HT1080 (cell line): ENCODE measurements at regions not wholly inside any gene's neighbourhood (a gene's known extent, or its start where the extent isn't known, plus 50 kb on each side); places are given as distances from the start of the nearest gene placed in this dataset.

Source experiments
- DNase-seq: peaks from one replicate; pipeline ENCODE4 v3.0.0-alpha.2; 2015; ENCODE audit warnings: low read depth

DNA sequence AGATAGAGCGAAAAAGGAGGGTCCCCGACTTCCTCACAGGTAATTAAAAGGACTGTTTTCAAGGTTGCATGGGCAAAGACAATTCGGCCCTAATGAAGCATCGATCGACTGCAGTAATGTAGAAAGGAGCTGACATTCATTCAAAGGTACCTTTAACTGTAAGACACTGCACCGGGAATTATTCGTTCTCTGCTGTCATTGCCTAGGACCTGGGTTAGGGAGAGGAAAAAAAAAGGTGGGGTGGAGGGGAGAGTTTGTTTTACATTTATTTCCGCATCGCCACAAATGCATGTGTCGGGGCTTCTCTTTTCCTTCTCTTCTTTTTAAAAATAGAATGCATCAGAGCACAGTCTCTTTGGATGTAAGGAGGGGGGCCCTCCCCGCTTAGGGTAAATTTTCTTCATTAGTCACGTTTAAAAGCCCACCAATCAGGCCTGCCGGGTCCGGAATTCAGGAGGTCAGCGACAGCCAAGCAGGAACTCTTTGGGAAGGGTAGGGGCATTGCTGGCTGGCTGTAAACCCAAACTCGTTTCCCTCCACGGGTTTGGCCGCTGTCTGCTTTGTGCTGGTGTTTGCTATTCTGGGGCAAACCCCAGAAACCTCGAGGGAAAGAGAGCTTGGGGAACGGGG lies 496.2 kb upstream of the ZFHX3 start:
- DNase-seq, result no peak

DNA sequence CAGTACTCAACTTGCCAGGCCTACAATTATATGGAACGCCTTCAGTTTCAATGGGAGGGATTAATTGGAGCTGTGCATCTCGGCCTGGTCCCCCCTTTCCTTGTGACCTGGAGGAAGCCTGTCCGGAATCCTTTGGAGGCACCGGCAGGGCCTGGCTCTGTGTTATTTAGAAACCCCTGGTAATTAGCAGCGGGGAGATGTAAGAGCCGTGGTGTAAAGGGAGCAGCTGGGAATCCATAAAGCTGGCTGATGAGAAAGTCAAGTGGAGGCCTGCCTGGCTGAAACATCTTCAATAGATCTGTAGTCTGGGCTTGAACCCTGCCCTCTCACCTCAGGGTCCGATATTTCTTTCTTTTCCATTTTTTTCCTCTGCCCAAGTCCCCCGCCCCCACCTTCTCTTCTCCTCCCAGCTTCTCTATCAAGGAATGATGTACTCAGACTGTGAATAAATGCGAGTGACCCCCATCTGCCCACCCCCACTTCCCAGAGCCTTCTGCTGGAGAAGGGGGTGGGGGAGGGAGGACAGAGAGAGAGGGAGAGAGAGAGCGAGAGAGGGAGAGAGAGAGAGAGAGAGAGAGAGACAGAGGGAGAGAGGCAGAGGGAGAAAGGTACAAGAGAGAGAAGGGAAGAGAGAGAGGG lies 495.5 kb upstream of the ZFHX3 start:
- DNase-seq, result no peak

DNA sequence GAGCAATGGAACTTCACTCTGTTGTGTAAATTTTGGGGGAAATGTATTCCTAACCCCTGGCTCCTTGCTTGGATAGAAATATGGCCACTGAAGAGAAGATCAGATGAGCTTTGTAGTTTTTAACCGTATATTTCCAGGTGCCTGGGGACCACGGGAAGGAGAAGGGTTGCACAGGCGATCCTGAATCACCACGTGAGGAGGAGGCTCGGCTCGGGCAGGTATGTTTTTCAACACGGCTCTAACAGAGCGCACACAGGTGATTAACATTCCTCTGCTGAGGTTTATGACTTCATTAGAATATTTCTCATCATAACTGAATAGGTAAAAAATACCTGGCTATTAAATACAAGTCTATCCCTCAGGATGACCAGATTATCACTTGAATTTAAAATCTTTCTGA lies 495.0 kb upstream of the ZFHX3 start:
- no peak for DNase-seq

DNA sequence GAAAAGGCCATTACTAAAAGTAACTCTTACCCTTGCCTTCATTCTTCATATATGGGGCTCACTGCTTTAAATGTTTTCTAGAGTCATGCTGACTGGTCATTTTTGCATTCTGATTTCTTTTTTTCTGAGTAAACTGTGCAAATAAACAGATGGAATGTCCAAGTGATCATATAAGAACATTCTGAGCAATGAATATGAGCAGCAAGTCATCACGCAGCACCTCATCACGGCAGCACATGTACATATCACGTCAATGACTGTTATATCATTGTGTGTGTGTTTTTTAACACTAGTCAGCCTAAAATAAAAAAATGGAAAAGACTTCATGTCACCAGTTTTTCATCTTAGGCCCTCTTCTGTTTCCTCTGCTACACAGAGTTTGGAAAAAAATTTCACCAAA lies 490.0 kb upstream of the ZFHX3 start:
- no peak for DNase-seq

DNA sequence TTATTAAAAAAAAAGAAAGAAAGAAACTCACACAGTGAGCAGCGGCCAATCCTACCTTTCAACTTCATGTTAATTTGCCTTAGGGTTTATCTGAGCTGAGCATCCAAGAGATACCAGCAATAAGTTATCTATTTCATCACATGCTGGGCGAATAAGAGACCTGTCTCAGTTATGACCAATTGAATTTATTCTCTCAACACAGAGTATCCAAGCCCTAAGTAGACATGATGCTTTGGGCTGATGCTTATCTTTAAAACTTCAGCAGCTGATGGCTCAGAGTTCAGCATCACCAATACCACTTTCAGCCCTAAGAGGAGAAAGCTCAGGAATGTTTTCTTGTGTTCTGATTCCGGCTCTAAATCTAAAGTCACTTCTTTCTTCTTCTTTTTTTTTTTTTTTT lies 489.0 kb upstream of the ZFHX3 start:
- DNase-seq, result no peak

DNA sequence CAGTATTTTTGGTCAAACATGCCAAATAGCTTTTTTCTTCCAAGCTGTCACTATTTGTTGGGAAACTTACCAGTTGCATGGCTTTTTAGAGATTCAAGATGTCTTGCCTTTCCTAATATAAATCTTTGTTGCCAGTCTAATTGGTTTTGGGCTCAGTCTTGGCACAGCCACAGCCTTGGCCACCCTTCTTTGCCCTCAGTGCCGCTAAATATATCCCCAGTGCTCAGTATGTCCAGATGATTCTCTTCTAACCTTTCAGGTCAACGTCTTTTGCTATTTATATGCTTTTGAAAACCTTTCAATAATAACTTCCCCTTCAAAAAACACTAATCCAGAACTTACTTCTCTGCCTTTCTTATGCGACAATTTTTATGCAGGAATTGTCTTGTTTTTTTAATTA lies 483.1 kb upstream of the ZFHX3 start:
- DNase-seq, result no peak

DNA sequence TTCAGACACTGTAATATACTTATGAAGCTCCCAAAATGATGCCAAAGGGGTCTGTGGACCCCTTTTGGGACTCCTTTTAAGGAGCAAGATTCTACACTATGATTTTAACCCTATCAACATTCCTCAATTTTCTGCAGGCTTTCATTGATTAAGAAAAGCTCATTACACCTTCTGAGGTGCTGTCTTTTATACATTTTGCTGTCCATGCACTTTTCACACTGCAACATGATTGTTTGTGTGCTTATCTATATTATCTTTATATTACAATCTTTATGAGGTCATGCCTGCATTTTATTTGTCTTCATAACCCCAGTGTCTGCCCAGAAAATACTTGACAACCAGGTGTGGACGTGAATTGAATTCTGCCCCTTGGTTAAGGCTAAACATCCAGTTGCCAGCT lies 482.6 kb upstream of the ZFHX3 start:
- DNase-seq, result no peak

DNA sequence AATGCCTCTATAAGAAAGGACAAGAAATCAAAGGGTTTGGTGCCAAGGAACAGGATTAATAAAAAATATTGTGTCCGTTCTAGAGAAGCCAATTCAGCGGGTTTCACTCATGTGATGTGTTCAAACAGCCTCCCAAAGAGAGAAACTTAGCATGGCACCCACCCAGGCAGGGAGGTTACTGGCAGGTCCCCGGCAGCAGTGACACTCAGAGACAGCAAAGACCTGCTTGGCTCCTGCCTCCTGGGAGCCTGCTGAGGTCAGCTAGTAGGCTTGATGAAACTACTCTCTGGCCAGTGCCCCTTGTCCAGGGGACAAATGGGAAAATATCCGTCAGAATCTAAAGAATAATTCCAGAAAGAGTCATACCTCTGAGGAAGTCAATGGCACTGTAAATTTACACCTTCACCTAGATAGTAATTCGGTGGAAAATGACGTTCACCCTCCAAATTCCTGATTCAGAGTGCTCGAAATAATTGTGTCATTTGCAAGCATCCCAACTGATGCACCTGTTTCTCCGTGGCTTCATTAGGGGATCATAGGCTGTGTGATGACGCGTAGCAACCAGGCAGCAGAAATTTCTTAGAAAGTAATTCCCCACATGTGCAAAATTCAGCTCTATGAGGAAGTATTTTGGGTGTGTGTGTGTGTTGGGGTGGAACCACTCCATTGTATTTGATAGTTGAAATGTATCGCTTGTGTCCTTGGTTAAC lies 481.5 kb upstream of the ZFHX3 start:
- no peak for DNase-seq

DNA sequence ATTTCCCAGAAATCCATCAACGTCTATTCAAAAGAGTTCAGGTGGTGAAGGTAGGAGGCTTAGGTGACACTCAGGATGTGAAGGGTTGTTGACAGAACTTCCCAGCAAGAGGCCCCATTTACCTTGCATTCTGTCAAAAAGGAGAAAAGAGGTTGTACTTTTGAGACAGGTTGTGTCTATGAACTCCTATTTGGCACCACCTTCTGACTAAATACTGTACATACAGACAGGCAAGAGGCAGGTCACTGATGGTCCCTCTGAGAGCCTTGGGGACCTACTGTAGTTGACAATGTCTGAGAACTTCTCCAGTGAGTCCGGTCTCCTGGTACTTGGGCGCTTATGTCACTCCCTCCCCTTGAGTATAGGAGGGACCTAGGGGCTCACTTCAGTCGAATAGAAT lies 479.3 kb upstream of the ZFHX3 start:
- DNase-seq, result no peak

DNA sequence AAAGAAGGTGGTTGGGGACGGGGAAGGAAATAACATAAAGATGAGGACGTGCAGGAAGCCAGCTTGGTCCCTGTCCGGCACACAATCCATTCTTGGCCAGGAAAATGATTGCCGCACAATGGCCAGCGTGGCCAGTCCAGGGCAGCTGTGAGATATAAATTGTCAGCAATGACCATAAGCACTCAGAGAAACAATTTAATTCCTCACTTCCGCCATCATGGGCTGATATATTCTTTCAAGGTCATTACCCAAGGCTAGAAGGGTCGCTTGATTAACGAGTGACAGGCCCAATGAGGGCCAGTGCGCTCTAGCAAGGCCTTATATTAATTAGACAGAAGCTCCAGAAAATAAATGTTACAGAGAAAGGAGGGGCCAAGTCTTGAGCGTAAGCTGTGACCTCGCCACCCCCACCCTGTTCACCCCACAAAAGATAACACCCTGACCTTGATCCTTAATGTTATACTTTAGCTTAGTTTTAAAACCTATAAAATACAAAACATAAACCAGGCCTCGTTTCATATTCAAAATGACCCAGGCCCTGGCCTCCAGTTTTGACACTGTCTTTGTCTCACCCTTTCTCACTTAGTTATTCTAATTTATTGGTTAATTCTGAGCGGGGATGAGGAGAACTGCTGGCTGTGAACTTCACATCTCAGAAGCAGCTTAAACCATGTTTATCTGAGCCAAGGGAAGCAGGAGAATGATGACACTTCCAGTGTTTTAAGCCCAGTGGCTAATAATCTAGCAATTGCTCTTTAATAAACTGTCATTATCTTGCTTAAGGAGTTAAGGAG lies 478.3 kb upstream of the ZFHX3 start:
- no peak for DNase-seq

DNA sequence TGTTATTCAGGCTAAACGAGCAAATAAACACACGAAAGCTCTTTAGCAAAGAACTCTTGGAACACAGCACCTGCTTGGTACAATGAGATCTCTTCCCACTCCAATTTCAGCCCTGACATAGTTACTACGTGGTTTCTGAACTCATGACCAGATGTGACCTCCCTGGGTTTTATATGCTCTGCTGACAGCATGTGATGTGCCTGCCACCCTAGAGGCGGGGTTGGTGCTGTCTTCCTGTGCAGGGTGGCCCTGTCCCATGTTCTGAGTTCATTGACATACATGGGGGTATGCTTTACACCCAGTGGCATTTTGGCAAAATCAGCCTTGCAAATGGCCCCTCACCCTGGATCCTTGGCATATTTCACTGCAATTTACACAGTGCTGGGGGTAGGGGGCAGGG lies 475.3 kb upstream of the ZFHX3 start:
- no peak for DNase-seq

DNA sequence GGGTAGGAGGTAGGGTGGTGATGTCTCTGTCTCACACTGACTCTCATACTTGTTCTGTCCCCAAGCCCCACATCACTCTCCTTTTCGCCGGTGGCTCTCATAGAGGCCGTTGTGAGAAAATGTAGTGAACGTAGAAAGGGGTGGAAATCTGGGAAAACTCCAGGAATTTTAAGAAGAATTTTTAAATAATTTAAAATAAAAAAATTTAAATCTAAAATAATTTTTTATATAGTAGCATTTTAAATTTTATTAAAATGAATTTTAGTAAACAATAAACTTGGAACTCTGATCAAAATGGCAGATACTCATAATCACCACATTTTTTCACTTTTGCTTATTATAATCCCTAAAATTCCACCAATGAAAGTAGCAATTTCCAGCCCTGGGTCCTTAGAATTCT lies 473.6 kb upstream of the ZFHX3 start:
- DNase-seq, result no peak

DNA sequence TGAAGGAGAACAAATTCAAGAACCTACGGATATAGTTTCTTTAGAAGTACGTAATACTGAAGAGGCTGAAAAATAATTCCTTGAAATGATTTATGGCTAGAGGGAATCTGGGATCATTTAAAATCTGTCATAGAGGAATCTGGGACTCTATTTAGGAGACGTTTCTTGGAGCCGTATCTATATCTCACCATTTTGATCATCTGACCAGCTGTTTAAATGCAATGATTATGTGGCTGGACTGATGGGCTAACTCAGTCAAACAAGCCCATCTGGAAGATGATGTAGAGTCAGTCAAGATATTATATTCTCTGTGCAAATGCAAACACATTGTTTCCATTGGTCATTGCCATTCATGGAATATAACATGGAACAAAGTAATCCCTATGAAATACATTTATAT lies 467.7 kb upstream of the ZFHX3 start:
- no peak for DNase-seq

DNA sequence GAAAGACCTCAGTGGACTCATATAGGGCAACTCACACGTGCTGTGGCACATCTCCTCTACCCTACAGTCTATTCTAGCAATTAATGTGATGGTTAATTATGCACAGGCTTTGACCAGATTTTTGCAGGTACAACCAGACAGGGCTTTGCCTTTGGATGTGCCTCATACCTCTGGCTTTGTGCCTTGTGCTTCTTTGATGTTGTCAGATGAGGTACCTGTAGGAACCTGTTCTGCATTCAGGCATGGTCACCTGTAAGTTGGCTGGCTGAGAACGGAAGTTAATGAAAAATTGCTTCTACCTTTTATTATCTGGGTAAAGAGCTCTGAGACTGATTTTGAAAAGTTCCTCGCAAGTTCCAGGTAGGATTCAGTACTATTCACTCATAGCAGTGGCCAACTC lies 462.9 kb upstream of the ZFHX3 start:
- DNase-seq, result no peak

DNA sequence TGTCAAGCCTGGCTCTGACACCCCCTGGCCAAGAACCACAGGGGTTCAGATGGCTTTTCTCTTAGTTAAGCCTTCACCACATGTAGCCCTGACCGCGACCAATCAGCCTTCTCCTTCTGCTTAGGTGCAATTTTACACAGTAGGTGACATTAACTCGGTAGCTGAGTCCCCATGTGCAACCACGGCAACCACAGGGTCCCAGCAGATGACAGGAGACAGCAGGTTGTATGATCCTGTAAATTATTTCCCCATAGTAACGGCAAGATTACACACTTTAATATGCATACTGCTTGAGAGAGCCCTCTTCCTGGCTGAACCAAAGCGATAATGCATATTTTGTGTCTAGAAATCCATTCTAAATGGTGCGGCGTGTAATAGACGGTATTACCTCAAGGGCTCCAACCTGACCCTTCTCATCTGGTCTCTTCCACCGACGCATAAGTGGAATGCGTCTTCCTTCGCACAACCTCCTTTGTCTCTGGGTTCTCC lies 458.7 kb upstream of the ZFHX3 start:
- no peak for DNase-seq

DNA sequence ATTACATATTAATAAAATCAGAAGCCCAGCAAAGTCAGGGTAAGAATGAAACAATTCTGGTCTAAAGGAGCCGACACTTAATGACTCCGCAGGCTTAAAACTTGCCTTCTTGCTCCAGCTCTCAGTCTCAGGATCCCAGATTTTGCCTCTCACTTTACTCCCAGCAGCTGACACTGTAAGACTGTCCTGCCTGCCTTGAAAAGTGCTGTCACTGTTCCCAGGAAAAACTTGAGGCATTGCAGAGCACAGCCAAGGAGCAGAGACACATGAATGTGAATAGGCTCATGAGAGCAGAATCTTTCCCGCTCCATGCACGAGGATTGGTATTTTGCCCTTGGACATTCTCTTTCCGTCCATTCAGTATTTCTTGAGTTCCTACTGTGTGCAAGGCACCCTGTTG lies 457.6 kb upstream of the ZFHX3 start:
- no peak for DNase-seq

DNA sequence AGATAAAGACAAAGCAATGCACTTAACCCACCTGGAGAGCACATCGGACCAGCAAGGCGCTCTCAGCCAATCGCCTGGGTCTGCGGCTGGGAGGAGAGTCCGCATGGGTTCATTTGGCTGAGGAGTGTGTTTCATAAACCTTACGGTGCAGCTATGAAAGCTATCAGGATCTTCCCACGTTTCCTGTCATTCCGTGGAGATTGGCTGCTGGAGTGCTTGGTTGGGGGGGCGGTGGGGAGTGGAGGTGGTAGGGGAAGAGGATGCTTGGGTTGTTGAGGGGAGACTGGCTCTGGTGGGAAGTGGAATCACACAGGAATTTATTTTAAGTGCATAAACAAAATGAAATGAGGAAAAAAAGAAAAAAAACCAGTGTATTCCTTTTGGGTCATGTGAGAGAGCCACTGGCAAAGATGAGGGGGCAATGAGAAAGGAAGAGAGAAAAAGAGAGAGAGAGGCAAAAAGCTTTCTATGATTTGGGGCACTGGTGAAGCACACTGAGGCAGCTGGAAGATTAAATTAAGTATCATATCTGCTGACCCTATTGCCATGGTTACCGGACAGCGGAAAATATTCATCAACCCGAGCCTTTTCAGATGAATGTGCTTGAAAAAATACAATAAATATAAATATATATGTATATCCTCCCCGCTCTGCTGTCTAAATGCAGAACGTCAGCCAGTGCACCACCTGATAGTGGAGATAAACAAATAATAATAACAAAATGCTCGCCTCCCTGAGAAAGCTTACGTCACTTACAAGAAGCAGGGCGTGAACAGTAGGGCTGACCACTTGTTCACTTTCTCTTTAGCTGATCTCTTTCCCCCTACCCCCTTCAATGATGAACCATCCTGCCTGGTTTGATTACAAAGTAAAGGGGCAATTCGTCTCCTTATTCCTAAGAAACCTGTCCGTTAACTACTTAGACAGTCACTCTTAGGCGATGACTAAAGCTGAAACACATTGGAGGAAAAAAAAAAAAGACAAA lies 457.0 kb upstream of the ZFHX3 start:
- no peak for DNase-seq

DNA sequence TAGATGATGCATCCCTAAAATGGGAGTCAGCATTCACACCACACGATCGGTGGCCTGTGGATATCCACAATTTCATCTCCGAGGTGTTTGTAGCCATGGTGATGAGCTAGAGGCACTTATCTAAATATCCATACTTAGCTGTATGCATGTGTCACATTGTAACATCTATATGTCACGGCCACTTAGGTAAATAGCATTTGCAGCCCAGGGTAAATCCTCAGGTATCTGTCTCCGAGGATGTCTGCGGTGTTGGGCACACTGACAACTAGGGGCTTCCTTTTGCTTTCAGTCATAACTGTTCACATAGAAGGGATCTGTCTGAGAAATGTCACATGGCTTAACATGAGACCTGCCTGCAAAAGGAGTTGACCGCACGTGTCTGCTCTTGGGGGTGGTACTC lies 455.2 kb upstream of the ZFHX3 start:
- no peak for DNase-seq

DNA sequence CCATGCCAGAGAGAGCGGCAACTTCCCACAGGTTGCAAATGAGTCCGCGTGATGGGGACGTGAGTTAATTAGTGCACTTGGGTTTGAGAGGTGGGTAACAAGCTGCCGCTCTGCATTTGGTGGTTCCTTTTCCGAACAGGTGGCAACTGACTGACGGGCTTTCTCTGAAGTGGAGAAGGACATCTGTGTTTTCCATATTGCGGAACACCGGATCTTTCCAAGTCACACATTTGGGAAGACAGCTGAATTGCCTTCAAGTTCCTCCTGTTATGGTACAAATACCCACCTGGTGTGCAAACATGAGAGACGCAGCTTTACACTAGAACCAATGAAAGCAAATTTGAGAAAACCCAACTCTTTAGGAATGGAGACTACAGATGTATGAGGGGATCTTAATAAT lies 451.3 kb upstream of the ZFHX3 start:
- no peak for DNase-seq

DNA sequence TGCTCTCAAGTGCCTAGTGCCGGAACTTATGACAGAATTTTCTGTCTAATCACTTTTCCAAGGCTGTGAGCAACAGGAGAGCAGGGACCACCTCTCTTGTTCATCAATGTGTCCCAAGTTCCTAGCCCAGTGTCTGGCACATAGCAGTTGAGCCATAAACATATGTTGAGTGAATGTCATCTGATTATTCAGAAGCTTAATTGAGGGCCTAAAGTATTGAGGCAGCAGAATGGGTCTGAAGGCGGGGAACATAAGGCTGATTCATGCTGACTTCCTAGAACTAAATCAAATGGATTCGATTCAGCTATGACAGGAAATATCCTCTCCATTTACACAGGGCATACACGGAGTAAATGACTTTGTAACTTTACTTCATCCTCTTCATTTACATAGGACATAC lies 438.0 kb upstream of the ZFHX3 start:
- DNase-seq, result no peak
